VCaP (cell line): ENCODE measurements at regions not wholly inside any gene's neighbourhood (a gene's known extent, or its start where the extent isn't known, plus 50 kb on each side); places are given as distances from the start of the nearest gene placed in this dataset.
"Not testable (repeated sequence)": the region's sequence is repeated elsewhere in the genome, so short reads cannot be mapped to it uniquely, and the experiment has no call there.

Experiments
- H3K27ac ChIP-seq: fragments of 450-650 bp; 2 replicates; pipeline ENCODE4 v1.5.1; 2017
- CTCF ChIP-seq: fragments of 450-650 bp; conservative IDR thresholded peaks from 2 replicates; pipeline ENCODE4 v1.5.1; 2017; ENCODE audit warnings: mild to moderate bottlenecking, moderate library complexity

GRCh38 chr4:116632269-116632668 is 453.1 kb downstream of the TRAM1L1 start:
- no peak overlapping the region for H3K27ac ChIP-seq
- TF ChIP-seq CTCF = no peak

- no peak for TF ChIP-seq CTCF
Measured at GRCh38 chr4:116628598-116628997, 456.8 kb downstream of the TRAM1L1 start.

GRCh38 chr4:116627545-116627944 is 457.8 kb downstream of the TRAM1L1 start:
- TF ChIP-seq CTCF = no peak
- H3K27ac ChIP-seq = no peak overlapping the region

More at GRCh38 chr4:116628598-116628997, 456.8 kb downstream of the TRAM1L1 start:
- no peak overlapping the region for H3K27ac ChIP-seq

- H3K27ac ChIP-seq = not testable (repeated sequence)
Measured at GRCh38 chr4:116619508-116619907, 465.9 kb downstream of the TRAM1L1 start.

- TF ChIP-seq CTCF = no peak
- no peak overlapping the region for H3K27ac ChIP-seq
Measured at GRCh38 chr4:116618638-116619037, 466.7 kb downstream of the TRAM1L1 start.

- no peak for TF ChIP-seq CTCF
Measured at GRCh38 chr4:116603096-116603495, 482.3 kb downstream of the TRAM1L1 start.

GRCh38 chr4:116599859-116600258 is 485.5 kb downstream of the TRAM1L1 start:
- TF ChIP-seq CTCF = no peak
- no peak overlapping the region for H3K27ac ChIP-seq

More at GRCh38 chr4:116603096-116603495, 482.3 kb downstream of the TRAM1L1 start:
- H3K27ac ChIP-seq = no peak overlapping the region

GRCh38 chr4:116598980-116599789 is 486.2 kb downstream of the TRAM1L1 start:
- H3K27ac ChIP-seq = no peak overlapping the region
- TF ChIP-seq CTCF = no peak
